OCI-LY7 (cell line): ENCODE measurements at regions not wholly inside any gene's neighbourhood (a gene's known extent, or its start where the extent isn't known, plus 50 kb on each side); places are given as distances from the start of the nearest gene placed in this dataset.

Experiments used
- BruUV-seq: library from RNA; stranded (reverse); fragments of 400-500 nt; replicated peaks from 2 replicates; lab custom pipeline; 2021; lab: Mats Ljungman, UMichigan
- CTCF ChIA-PET: fragments of 300-600 bp; sonication (Branson Sonifier 250); formaldehyde crosslinking; loops from one replicate; lab custom pipeline; 2022; ENCODE audit warnings: antibody characterized with exemption; ENCODE audit not compliant: unreplicated experiment; lab: Charles Lee
- POLR2A ChIA-PET: fragments of 300-600 bp; sonication (Branson Sonifier 250); formaldehyde crosslinking; loops from one replicate; lab custom pipeline; 2022; ENCODE audit warnings: antibody characterized with exemption; lab: Charles Lee
- DNase-seq: peaks from one replicate; pipeline ENCODE4 v3.0.0-alpha.2; 2015; ENCODE audit warnings: low spot score
- H2AFZ ChIP-seq: fragments of 200-600 bp; sonication (generic), shearing (Covaris generic); 2 replicates; pipeline ENCODE4 v1.6.1; 2014; ENCODE audit warnings: mild to moderate bottlenecking, antibody characterized with exemption, low read length, moderate library complexity
- H3K27ac ChIP-seq: fragments of 200-600 bp; sonication (generic); 2 replicates; pipeline ENCODE4 v1.5.1; 2014; ENCODE audit warnings: mixed run types, low read depth, mild to moderate bottlenecking, moderate library complexity, low read length, inconsistent platforms; ENCODE audit not compliant: poor library complexity, severe bottlenecking
- H3K36me3 ChIP-seq: fragments of 200-600 bp; sonication (generic); 2 replicates; pipeline ENCODE4 v1.6.1; 2014; ENCODE audit warnings: mild to moderate bottlenecking, antibody characterized with exemption, low read length, moderate library complexity, mixed read lengths; ENCODE audit not compliant: insufficient read depth
- H3K4me1 ChIP-seq: fragments of 200-600 bp; sonication (generic); 2 replicates; pipeline ENCODE4 v1.5.1; 2014; ENCODE audit warnings: mild to moderate bottlenecking, low read length; ENCODE audit not compliant: insufficient read depth, poor library complexity, severe bottlenecking
- H3K4me2 ChIP-seq: fragments of 200-600 bp; sonication (generic); 2 replicates; pipeline ENCODE4 v1.6.1; 2014; ENCODE audit warnings: mild to moderate bottlenecking, low read length
- H3K4me3 ChIP-seq: fragments of 200-600 bp; sonication (generic); 2 replicates; pipeline ENCODE4 v1.5.1; 2014; ENCODE audit warnings: mild to moderate bottlenecking, low read depth, low read length; ENCODE audit not compliant: poor library complexity, severe bottlenecking
- H3K79me2 ChIP-seq: fragments of 200-600 bp; sonication (generic); 2 replicates; pipeline ENCODE4 v1.6.1; 2016; ENCODE audit warnings: low read depth, mild to moderate bottlenecking, low read length, moderate library complexity, mixed read lengths; ENCODE audit not compliant: insufficient read depth
- H3K9me2 ChIP-seq: fragments of 200-600 bp; sonication (generic); 2 replicates; pipeline ENCODE4 v1.6.1; 2016; ENCODE audit warnings: mild to moderate bottlenecking, low read length, mixed read lengths; ENCODE audit not compliant: insufficient read depth
- H3K9me3 ChIP-seq: fragments of 200-600 bp; sonication (generic); 2 replicates; pipeline ENCODE4 v1.6.1; 2014; ENCODE audit warnings: mild to moderate bottlenecking, mixed run types, low read length, mixed read lengths
- H4K20me1 ChIP-seq: fragments of 200-600 bp; sonication (generic); 2 replicates; pipeline ENCODE4 v1.6.1; 2014; ENCODE audit warnings: mild to moderate bottlenecking, antibody characterized with exemption, low read length, moderate library complexity, mixed read lengths; ENCODE audit not compliant: insufficient read depth
- EZH2phosphoT487 ChIP-seq: fragments of 200-600 bp; sonication (generic); IDR thresholded peaks from 2 replicates; pipeline ENCODE4 v1.6.1; 2018; ENCODE audit warnings: low read depth, borderline replicate concordance, mild to moderate bottlenecking, mixed run types, antibody characterized with exemption, low read length, moderate library complexity, mixed read lengths
- intact Hi-C: fragments of 100-400 bp; cut with micrococcal nuclease; formaldehyde crosslinking; loops from one replicate; pipeline ENCODE4 v1.10.0; 2022; ENCODE audit not compliant: unreplicated experiment
- TF ChIP-seq, protein P1 (sequence below): fragments of 200-600 bp; sonication (generic); conservative IDR thresholded peaks from 2 replicates; pipeline ENCODE4 v1.5.1; 2014; ENCODE audit warnings: mild to moderate bottlenecking, antibody characterized with exemption, low read length, moderate library complexity, mixed read lengths

DNA sequence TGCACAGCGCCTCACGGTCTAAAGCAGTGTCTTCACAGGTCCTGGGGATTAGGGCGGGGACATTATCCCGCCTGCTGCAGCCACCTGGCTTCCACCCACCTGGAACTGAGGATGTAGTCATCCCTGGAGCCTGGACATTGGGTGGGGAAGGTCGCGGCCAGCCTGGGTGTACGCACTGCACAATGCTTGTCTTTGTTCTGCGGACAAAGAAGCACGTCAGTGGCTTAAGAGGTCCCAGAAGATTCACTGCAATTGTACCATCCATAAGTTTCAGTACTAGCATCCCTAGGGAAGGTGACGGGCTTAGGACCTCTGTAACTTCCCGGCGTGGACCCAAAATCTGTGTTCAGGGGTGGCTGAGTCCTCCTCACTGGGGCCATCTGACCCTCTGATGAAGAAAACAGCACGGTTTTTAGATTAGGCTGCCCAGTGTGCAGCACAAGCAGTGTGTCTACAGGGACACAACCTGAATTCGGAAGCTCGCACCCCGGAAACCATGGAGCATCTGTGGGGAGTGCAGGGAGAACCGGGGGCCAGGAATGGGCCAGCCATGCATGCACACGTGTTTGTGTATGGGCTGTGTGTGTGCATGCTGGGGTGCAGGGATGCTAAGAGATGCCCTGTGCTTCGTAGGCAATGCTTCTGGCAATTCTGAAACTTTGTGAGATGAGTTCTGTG is 342.6 kb upstream of the B3GAT1 start:
- H3K27ac ChIP-seq = no peak overlapping the region
- intact Hi-C loops = no loop called here
- no peaks in the 10 kb centered on the region for H3K4me1 ChIP-seq
- no peak overlapping the region for H2AFZ ChIP-seq
- CTCF ChIA-PET = no interaction called here
- no TSS peak for BruUV-seq
- DNase-seq = no peak
- no peak overlapping the region for H3K4me2 ChIP-seq
- H4K20me1 ChIP-seq = no peaks in the 10 kb centered on the region
- TF ChIP-seq, protein P1, sequence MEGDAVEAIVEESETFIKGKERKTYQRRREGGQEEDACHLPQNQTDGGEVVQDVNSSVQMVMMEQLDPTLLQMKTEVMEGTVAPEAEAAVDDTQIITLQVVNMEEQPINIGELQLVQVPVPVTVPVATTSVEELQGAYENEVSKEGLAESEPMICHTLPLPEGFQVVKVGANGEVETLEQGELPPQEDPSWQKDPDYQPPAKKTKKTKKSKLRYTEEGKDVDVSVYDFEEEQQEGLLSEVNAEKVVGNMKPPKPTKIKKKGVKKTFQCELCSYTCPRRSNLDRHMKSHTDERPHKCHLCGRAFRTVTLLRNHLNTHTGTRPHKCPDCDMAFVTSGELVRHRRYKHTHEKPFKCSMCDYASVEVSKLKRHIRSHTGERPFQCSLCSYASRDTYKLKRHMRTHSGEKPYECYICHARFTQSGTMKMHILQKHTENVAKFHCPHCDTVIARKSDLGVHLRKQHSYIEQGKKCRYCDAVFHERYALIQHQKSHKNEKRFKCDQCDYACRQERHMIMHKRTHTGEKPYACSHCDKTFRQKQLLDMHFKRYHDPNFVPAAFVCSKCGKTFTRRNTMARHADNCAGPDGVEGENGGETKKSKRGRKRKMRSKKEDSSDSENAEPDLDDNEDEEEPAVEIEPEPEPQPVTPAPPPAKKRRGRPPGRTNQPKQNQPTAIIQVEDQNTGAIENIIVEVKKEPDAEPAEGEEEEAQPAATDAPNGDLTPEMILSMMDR = no peak
- TF ChIP-seq EZH2phosphoT487 = no peak
- H3K4me3 ChIP-seq = no peak overlapping the region
- H3K9me2 ChIP-seq = no peaks in the 10 kb centered on the region
- H3K79me2 ChIP-seq = no peaks in the 10 kb centered on the region
- no peaks in the 10 kb centered on the region for H3K36me3 ChIP-seq
- POLR2A ChIA-PET = no interaction called here
- no peaks in the 10 kb centered on the region for H3K9me3 ChIP-seq

DNA sequence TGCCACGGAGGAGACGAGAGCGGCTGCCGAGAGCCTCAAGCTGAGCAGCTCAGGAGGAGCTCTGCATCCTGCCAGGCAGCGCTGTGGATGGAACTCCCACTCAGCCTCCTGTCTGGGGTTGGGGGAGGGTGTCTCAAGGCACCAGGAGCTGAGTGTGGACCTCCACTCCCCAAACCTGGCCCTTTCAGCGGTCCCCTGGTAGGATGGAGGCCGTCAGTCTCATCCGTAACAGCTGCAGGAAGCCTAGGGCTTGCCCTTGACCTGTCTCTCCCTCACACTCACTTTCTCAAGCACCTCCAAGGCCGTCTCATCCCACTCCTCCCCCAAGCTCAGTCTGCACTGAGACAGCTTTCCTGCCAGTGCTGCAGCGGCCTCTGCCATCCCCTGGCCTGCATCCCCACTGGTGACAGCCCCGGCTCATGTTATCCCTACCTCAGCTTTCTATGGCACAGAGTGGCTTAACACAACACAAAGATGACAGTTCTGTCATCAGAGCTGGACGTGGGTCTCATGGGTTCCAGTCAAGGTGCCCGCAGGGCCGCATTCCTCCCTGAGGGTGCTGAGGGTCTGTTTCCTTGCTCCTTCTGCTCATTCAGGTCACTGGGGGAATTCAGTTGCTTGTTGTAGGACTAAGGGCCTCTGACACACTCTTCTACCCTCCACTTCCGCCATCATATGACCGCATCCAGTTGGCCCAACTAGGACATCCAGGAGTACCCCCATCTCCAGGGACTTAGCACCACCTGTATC is 341.9 kb upstream of the B3GAT1 start:
- Histone ChIP-seq H3K4me1 (no peaks in the 10 kb centered on the region), H3K36me3 (no peaks in the 10 kb centered on the region), H3K4me2 (no peak overlapping the region), H3K9me3 (no peaks in the 10 kb centered on the region), H3K27ac (no peak overlapping the region), H3K4me3 (no peak overlapping the region), H3K9me2 (no peaks in the 10 kb centered on the region), H3K79me2 (no peaks in the 10 kb centered on the region), H2AFZ (no peak overlapping the region), H4K20me1 (no peaks in the 10 kb centered on the region)
- no TSS peak for BruUV-seq
- intact Hi-C loops = no loop called here
- TF ChIP-seq EZH2phosphoT487 = no peak
- TF ChIP-seq, protein P1 = no peak
- ChIA-PET POLR2A (interaction anchor here (0.6 kb wide), 1 partner anchor 225 kb away, joined by 3 read pairs; no protein-coding TSS in a partner anchor), CTCF (no interaction called here)
- no peak for DNase-seq
